ENCODE measurements at regions not wholly inside any gene's neighbourhood (a gene's known extent, or its start where the extent isn't known, plus 50 kb on each side); places are given as distances from the start of the nearest gene placed in this dataset.

DNA sequence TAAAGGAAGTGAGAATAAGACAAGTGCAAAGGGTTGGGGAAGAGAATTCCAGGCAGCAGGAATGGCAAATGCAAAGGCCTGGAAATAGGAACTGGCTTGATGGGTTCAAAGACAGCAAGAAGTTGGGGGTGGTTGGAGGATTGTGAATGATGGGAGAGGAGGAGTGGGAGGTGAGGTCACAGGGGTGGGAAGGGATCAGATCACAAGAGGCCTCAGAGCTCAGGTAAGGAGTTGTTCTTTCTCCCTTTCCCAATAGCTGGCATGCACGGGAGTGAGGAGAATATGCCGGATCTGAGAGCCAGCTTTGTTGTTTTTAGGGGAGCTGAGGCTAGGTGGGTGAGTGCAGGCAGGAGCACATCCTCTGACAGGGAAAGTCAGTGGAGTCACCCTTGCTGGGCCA lies 94.0 kb upstream of the RAB3GAP2 start:
- no peaks in the 10 kb centered on the region for H3K36me3 ChIP-seq (ENCODE audit: control insufficient read depth in 2 of 2, extremely low read depth in 1 of 2, insufficient read depth in 2 of 2, low read length in 2 of 2)
- no peak overlapping the region for H3K27ac ChIP-seq (ENCODE audit: control insufficient read depth, insufficient read depth, low read length)
- H3K9me1 ChIP-seq (ENCODE audit: control insufficient read depth, extremely low read depth, insufficient read depth, low read length) = peaks cover 2% of the 10 kb centered on the region
- no peaks in the 10 kb centered on the region for H3K79me2 ChIP-seq (ENCODE audit: control insufficient read depth, insufficient read depth, low read length)
- peaks cover 2% of the 10 kb centered on the region for H4K20me1 ChIP-seq (ENCODE audit: control insufficient read depth, extremely low read depth, insufficient read depth, low read length)
- dilution Hi-C loops (cut with MboI; ENCODE audit: extremely low pct_ligation_motif_present, low sequenced_read_pairs) = no loop called here
- H3K9me3 ChIP-seq (ENCODE audit: control insufficient read depth, low read depth, low read length) = no peaks in the 10 kb centered on the region
- peaks cover 18% of the 10 kb centered on the region for H3K4me1 ChIP-seq (ENCODE audit: control insufficient read depth, extremely low read depth, insufficient read depth, low read length)
- no peak overlapping the region for H3K4me2 ChIP-seq (ENCODE audit: control insufficient read depth, extremely low read depth, insufficient read depth, low read depth, low read length)
- DNase-seq (ENCODE audit: low read depth, low spot score) = no peak
- H2AFZ ChIP-seq (ENCODE audit: control insufficient read depth, low read length) = no peak overlapping the region
- no peak overlapping the region for H3K4me3 ChIP-seq (ENCODE audit: control insufficient read depth in 2 of 3, extremely low read depth in 1 of 3, insufficient read depth in 2 of 3, low read depth in 1 of 3, low read length in 3 of 3)
- TF ChIP-seq, protein P1, sequence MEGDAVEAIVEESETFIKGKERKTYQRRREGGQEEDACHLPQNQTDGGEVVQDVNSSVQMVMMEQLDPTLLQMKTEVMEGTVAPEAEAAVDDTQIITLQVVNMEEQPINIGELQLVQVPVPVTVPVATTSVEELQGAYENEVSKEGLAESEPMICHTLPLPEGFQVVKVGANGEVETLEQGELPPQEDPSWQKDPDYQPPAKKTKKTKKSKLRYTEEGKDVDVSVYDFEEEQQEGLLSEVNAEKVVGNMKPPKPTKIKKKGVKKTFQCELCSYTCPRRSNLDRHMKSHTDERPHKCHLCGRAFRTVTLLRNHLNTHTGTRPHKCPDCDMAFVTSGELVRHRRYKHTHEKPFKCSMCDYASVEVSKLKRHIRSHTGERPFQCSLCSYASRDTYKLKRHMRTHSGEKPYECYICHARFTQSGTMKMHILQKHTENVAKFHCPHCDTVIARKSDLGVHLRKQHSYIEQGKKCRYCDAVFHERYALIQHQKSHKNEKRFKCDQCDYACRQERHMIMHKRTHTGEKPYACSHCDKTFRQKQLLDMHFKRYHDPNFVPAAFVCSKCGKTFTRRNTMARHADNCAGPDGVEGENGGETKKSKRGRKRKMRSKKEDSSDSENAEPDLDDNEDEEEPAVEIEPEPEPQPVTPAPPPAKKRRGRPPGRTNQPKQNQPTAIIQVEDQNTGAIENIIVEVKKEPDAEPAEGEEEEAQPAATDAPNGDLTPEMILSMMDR (optimal IDR thresholded peaks at IDR 0.05 in 1 of 3, IDR thresholded peaks at IDR 0.05 in 1 of 3, conservative IDR thresholded peaks at IDR 0.05 in 1 of 3; ENCODE audit: extremely low read depth in 1 of 3, insufficient read depth in 2 of 3, low read length in 3 of 3) = no peak
- no peak for TF ChIP-seq EZH2 (IDR thresholded peaks at IDR 0.05; ENCODE audit: low read length)
- H3K27me3 ChIP-seq (ENCODE audit: control insufficient read depth, extremely low read depth, insufficient read depth, low read length) = no peaks in the 10 kb centered on the region
- no peak overlapping the region for H3K9ac ChIP-seq (ENCODE audit: control insufficient read depth, extremely low read depth, insufficient read depth, low read length)
- no peak for FAIRE-seq

- no peak overlapping the region for H3K27ac ChIP-seq (ENCODE audit: control insufficient read depth, insufficient read depth, low read length)
- H3K9ac ChIP-seq (ENCODE audit: control insufficient read depth, extremely low read depth, insufficient read depth, low read length) = no peak overlapping the region
- no peak overlapping the region for H3K4me2 ChIP-seq (ENCODE audit: control insufficient read depth, extremely low read depth, insufficient read depth, low read depth, low read length)
- no peak for DNase-seq (ENCODE audit: low read depth, low spot score)
- FAIRE-seq = no peak
- H3K36me3 ChIP-seq (ENCODE audit: control insufficient read depth in 2 of 2, extremely low read depth in 1 of 2, insufficient read depth in 2 of 2, low read length in 2 of 2) = no peaks in the 10 kb centered on the region
- no peak overlapping the region for H2AFZ ChIP-seq (ENCODE audit: control insufficient read depth, low read length)
- H4K20me1 ChIP-seq (ENCODE audit: control insufficient read depth, extremely low read depth, insufficient read depth, low read length) = no peaks in the 10 kb centered on the region
- H3K9me1 ChIP-seq (ENCODE audit: control insufficient read depth, extremely low read depth, insufficient read depth, low read length) = no peaks in the 10 kb centered on the region
- no peaks in the 10 kb centered on the region for H3K4me1 ChIP-seq (ENCODE audit: control insufficient read depth, extremely low read depth, insufficient read depth, low read length)
- no peaks in the 10 kb centered on the region for H3K9me3 ChIP-seq (ENCODE audit: control insufficient read depth, low read depth, low read length)
- no peak overlapping the region for H3K4me3 ChIP-seq (ENCODE audit: control insufficient read depth in 2 of 3, extremely low read depth in 1 of 3, insufficient read depth in 2 of 3, low read depth in 1 of 3, low read length in 3 of 3)
- dilution Hi-C loops (cut with MboI; ENCODE audit: extremely low pct_ligation_motif_present, low sequenced_read_pairs) = no loop called here
- no peaks in the 10 kb centered on the region for H3K27me3 ChIP-seq (ENCODE audit: control insufficient read depth, extremely low read depth, insufficient read depth, low read length)
- TF ChIP-seq, protein P1 (optimal IDR thresholded peaks at IDR 0.05 in 1 of 3, IDR thresholded peaks at IDR 0.05 in 1 of 3, conservative IDR thresholded peaks at IDR 0.05 in 1 of 3; ENCODE audit: extremely low read depth in 1 of 3, insufficient read depth in 2 of 3, low read length in 3 of 3) = no peak
- TF ChIP-seq EZH2 (IDR thresholded peaks at IDR 0.05; ENCODE audit: low read length) = no peak
- H3K79me2 ChIP-seq (ENCODE audit: control insufficient read depth, insufficient read depth, low read length) = no peaks in the 10 kb centered on the region
Measured at GRCh38 chr1:220363196-220363837, 91.1 kb upstream of the RAB3GAP2 start.
